MM.1S (cell line): ENCODE measurements at regions not wholly inside any gene's neighbourhood (a gene's known extent, or its start where the extent isn't known, plus 50 kb on each side); places are given as distances from the start of the nearest gene placed in this dataset.

Experiments
- DNase-seq: peaks from one replicate; pipeline ENCODE4 v3.0.0-alpha.2; 2015
- H2AFZ ChIP-seq: fragments of 300-600 bp; sonication (generic); 2 replicates; pipeline ENCODE4 v1.6.0; 2016; ENCODE audit warnings: antibody characterized with exemption, low read length
- H3F3A ChIP-seq: fragments of 300-600 bp; sonication (generic); 2 replicates; pipeline ENCODE4 v1.6.1; 2016; ENCODE audit warnings: mild to moderate bottlenecking, antibody characterized with exemption, low read length, moderate library complexity, mixed read lengths; ENCODE audit not compliant: insufficient read depth
- H3K27ac ChIP-seq: fragments of 300-600 bp; sonication (generic); 2 replicates; pipeline ENCODE4 v1.5.1; 2016; ENCODE audit warnings: mild to moderate bottlenecking, low read length
- H3K27me3 ChIP-seq: fragments of 300-600 bp; sonication (generic); replicated peaks from 2 replicates; pipeline ENCODE4 v1.6.0; 2016; ENCODE audit warnings: low read length; ENCODE audit not compliant: insufficient read depth
- H3K36me3 ChIP-seq: fragments of 300-600 bp; sonication (generic); replicated peaks from 2 replicates; pipeline ENCODE4 v1.6.1; 2016; ENCODE audit warnings: mild to moderate bottlenecking, low read length, mixed read lengths; ENCODE audit not compliant: insufficient read depth
- H3K4me1 ChIP-seq: fragments of 300-600 bp; sonication (generic); 2 replicates; pipeline ENCODE4 v1.6.1; 2016; ENCODE audit warnings: low read length, mixed read lengths
- H3K4me2 ChIP-seq: fragments of 300-600 bp; sonication (generic); 2 replicates; pipeline ENCODE4 v1.6.0; 2016; ENCODE audit warnings: low read depth, low read length
- H3K4me3 ChIP-seq: fragments of 300-600 bp; sonication (generic); 2 replicates; pipeline ENCODE4 v1.5.1; 2016; ENCODE audit warnings: low read length, mixed read lengths
- H3K79me2 ChIP-seq: fragments of 300-600 bp; sonication (generic); 2 replicates; pipeline ENCODE4 v1.6.1; 2016; ENCODE audit warnings: mixed run types, low read length, mixed read lengths
- H3K9ac ChIP-seq: fragments of 300-600 bp; sonication (generic); 2 replicates; pipeline ENCODE4 v1.6.1; 2016; ENCODE audit warnings: low read length, mixed read lengths
- H3K9me2 ChIP-seq: fragments of 300-600 bp; sonication (generic); replicated peaks from 2 replicates; pipeline ENCODE4 v1.6.1; 2016; ENCODE audit warnings: mild to moderate bottlenecking, low read length, mixed read lengths; ENCODE audit not compliant: insufficient read depth
- H3K9me3 ChIP-seq: fragments of 300-600 bp; sonication (generic); replicated peaks from 2 replicates; pipeline ENCODE4 v1.6.1; 2016; ENCODE audit warnings: mild to moderate bottlenecking, low read length, mixed read lengths; ENCODE audit not compliant: insufficient read depth
- H4K20me1 ChIP-seq: fragments of 300-600 bp; sonication (generic); 2 replicates; pipeline ENCODE4 v1.6.1; 2016; ENCODE audit warnings: mild to moderate bottlenecking, low read length, moderate library complexity, mixed read lengths; ENCODE audit not compliant: insufficient read depth
- CTCF ChIP-seq: fragments of 300-600 bp; sonication (generic); IDR thresholded peaks from 2 replicates; pipeline ENCODE4 v1.5.1; 2016; ENCODE audit warnings: antibody characterized with exemption, low read length, mixed read lengths
- EZH2 ChIP-seq: fragments of 300-600 bp; sonication (generic); optimal IDR thresholded peaks from 2 replicates; pipeline ENCODE3; 2017; ENCODE audit warnings: low read depth, mild to moderate bottlenecking, antibody characterized with exemption, low read length, mixed read lengths
- EZH2phosphoT487 ChIP-seq: fragments of 300-600 bp; sonication (generic); IDR thresholded peaks from 2 replicates; pipeline ENCODE4 v1.6.1; 2018; ENCODE audit warnings: antibody characterized with exemption, low read length

- H3K9me3 ChIP-seq: no peaks in the 10 kb centered on the region
- H3K9ac ChIP-seq: no peak overlapping the region
- H3K4me1 ChIP-seq: no peaks in the 10 kb centered on the region
- no peaks in the 10 kb centered on the region for H3K27me3 ChIP-seq
- no peaks in the 10 kb centered on the region for H3K36me3 ChIP-seq
- no peaks in the 10 kb centered on the region for H3K9me2 ChIP-seq
- no peak overlapping the region for H3K27ac ChIP-seq
- H3K79me2 ChIP-seq: no peaks in the 10 kb centered on the region
- no peak overlapping the region for H2AFZ ChIP-seq
- H3F3A ChIP-seq: no peaks in the 10 kb centered on the region
- no peaks in the 10 kb centered on the region for H4K20me1 ChIP-seq
- no peak overlapping the region for H3K4me2 ChIP-seq
- TF ChIP-seq EZH2 (no peak), CTCF (no peak), EZH2phosphoT487 (no peak)
- no peak overlapping the region for H3K4me3 ChIP-seq
- DNase-seq: no peak
Observed at GRCh38 chr5:44603496-44604272, 205.1 kb upstream of the MRPS30 start.

- H3K4me2 ChIP-seq: no peak overlapping the region
- H3K4me1 ChIP-seq: no peaks in the 10 kb centered on the region
- H3K9ac ChIP-seq: no peak overlapping the region
- H3K36me3 ChIP-seq: no peaks in the 10 kb centered on the region
- no peaks in the 10 kb centered on the region for H4K20me1 ChIP-seq
- H3K9me3 ChIP-seq: no peaks in the 10 kb centered on the region
- no peaks in the 10 kb centered on the region for H3K27me3 ChIP-seq
- no peak overlapping the region for H3K27ac ChIP-seq
- TF ChIP-seq EZH2phosphoT487: no peak
- no peak overlapping the region for H2AFZ ChIP-seq
- H3F3A ChIP-seq: no peaks in the 10 kb centered on the region
- H3K4me3 ChIP-seq: no peak overlapping the region
- H3K9me2 ChIP-seq: no peaks in the 10 kb centered on the region
- no peak for DNase-seq
- no peaks in the 10 kb centered on the region for H3K79me2 ChIP-seq
Observed at GRCh38 chr5:44574678-44575077, 185.5 kb upstream of the FGF10 start.

GRCh38 chr5:44568519-44568918, 179.3 kb upstream of the FGF10 start:
- H3K4me2 ChIP-seq: no peak overlapping the region
- no peak overlapping the region for H3K27ac ChIP-seq
- no peak overlapping the region for H3K4me3 ChIP-seq

More at GRCh38 chr5:44568519-44568918, 179.3 kb upstream of the FGF10 start:
- TF ChIP-seq EZH2phosphoT487: no peak
- no peak for TF ChIP-seq EZH2
- no peak for TF ChIP-seq CTCF
- Histone ChIP-seq H3F3A (no peaks in the 10 kb centered on the region), H3K9ac (no peak overlapping the region), H3K79me2 (no peaks in the 10 kb centered on the region), H2AFZ (no peak overlapping the region), H3K9me3 (no peaks in the 10 kb centered on the region), H4K20me1 (no peaks in the 10 kb centered on the region), H3K27me3 (no peaks in the 10 kb centered on the region), H3K4me1 (no peaks in the 10 kb centered on the region), H3K36me3 (no peaks in the 10 kb centered on the region), H3K9me2 (no peaks in the 10 kb centered on the region)
- no peak for DNase-seq
